ENCODE measurements at regions not wholly inside any gene's neighbourhood (a gene's known extent, or its start where the extent isn't known, plus 50 kb on each side); places are given as distances from the start of the nearest gene placed in this dataset.

DNA sequence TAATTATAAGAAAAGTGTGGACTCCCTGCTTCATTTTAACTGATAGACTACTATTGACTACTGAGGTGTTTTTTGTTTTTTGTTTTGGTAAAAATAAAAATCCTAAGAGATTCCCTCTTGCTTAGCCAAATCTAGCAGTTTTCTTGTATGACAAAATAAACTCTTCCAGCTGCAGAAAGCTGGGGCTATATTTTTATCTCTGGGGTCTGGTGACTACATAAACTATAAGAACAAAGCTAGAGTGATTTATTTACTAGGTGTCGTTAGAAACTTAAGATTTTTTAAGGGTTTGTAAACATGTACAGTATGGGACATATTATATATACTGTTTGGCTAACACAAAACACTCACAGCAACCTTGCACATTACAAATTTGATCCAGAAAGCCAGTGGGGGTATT is 467.4 kb upstream of the MPDZ start:
- DNase-seq (ENCODE audit: low read depth, low spot score), result no peak
- in situ Hi-C loops (cut with HindIII; ENCODE audit: low sequenced_read_pairs), result no loop called here
- TF ChIP-seq, protein P1, sequence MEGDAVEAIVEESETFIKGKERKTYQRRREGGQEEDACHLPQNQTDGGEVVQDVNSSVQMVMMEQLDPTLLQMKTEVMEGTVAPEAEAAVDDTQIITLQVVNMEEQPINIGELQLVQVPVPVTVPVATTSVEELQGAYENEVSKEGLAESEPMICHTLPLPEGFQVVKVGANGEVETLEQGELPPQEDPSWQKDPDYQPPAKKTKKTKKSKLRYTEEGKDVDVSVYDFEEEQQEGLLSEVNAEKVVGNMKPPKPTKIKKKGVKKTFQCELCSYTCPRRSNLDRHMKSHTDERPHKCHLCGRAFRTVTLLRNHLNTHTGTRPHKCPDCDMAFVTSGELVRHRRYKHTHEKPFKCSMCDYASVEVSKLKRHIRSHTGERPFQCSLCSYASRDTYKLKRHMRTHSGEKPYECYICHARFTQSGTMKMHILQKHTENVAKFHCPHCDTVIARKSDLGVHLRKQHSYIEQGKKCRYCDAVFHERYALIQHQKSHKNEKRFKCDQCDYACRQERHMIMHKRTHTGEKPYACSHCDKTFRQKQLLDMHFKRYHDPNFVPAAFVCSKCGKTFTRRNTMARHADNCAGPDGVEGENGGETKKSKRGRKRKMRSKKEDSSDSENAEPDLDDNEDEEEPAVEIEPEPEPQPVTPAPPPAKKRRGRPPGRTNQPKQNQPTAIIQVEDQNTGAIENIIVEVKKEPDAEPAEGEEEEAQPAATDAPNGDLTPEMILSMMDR (IDR thresholded peaks at IDR 0.05; ENCODE audit: low read depth, low read length), result no peak
- no peak overlapping the region for H3K4me3 ChIP-seq (ENCODE audit: low read depth, low read length)

DNA sequence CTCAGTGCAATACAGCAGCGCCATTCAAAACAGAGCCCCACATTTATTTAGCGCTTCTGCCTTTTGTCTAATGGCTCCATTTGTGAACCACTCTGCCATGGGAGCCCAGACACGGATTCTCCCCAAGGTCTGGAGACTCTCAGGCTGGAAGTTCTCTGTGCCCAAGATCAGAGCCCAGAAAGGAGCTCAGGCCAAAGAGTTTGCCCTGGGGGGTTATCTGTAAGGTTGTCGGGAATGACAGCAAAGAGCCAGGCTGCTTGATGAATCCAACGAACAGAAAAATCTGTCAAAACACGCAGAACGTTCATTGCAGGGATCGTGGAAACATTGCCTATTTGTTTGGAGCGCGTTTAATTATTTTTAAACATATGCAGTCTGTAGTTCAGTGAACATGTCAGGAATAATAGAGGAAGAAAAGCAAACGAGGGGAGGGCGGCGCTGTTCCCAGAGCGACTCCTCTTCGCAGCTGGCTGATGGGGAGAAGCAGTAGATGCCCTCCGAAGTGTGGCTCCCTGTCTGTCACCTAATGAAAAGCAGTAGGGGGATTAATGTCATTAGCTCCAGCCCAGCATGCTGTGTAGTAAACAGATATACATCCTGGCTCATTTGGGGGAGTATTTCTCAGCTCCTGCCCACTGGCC is 464.9 kb upstream of the MPDZ start:
- TF ChIP-seq, protein P1 (IDR thresholded peaks at IDR 0.05; ENCODE audit: low read depth, low read length), result no peak
- in situ Hi-C loops (cut with HindIII; ENCODE audit: low sequenced_read_pairs), result no loop called here
- DNase-seq (ENCODE audit: low read depth, low spot score), result no peak
- no peak overlapping the region for H3K4me3 ChIP-seq (ENCODE audit: low read depth, low read length)

DNA sequence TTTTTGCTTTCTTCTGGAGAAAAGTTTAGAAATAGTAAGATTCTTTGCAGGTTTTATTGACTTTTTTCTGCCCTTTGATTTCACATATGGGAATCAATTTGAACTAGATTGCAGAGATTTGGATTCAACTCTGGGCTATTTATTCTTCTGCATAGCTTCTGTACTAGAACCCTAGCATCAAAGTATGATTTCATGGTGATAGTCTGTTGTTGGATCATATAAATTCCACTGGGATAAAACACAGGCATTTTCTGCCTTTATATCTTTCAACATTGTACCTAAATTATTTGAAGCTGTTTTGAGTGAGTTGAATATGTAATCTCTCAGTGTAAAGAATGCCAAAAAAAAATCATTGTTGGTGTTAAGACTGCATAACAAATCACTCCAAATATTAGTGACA is 458.4 kb upstream of the MPDZ start:
- DNase-seq (ENCODE audit: low read depth, low spot score), result no peak
- no peak overlapping the region for H3K4me3 ChIP-seq (ENCODE audit: low read depth, low read length)
- in situ Hi-C loops (cut with HindIII; ENCODE audit: low sequenced_read_pairs), result no loop called here
- TF ChIP-seq, protein P1 (IDR thresholded peaks at IDR 0.05; ENCODE audit: low read depth, low read length), result no peak

DNA sequence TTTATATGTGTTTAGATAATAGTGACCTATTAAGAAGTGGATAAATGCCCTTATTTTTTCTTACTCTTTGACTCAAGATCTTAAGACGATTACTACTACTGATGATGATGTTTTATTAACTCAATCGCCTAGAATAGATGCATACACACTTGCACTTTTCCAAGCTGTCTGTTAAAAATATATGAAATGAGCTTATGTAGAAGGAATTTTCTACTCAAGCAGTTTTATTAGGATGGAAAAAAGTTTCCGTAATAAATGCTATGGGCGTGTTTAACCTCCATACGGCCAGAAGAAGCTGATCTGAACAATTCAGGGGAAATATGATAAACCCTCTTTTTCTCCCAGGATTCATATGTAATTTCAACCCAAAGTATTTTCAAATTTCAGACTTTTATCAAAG is 455.7 kb upstream of the MPDZ start:
- TF ChIP-seq, protein P1 (IDR thresholded peaks at IDR 0.05; ENCODE audit: low read depth, low read length), result no peak

DNA sequence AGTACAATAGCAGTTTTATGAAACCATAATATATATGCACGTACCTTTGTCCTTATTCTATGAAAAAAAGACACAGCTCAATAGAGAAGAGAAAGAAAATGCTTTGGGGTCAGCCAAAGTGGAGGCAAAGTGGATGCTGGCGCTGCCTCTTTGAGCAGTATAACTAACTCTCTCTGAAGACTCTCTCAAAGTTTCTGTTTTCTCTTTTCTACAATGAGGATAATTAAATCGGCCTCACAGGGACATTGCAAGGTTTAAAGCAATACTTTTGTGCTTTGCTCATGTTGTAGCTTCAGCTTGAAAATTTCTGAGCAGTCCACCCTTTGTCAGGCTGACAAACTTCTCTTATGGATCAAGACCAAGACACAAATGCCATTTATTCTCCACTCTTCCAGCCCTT is 455.1 kb upstream of the MPDZ start:
- in situ Hi-C loops (cut with HindIII; ENCODE audit: low sequenced_read_pairs), result no loop called here
- H3K4me3 ChIP-seq (ENCODE audit: low read depth, low read length), result no peak overlapping the region
- TF ChIP-seq, protein P1 (IDR thresholded peaks at IDR 0.05; ENCODE audit: low read depth, low read length), result no peak

More for the DNA sequence above, 455.7 kb upstream of the MPDZ start:
- DNase-seq (ENCODE audit: low read depth, low spot score), result no peak
- in situ Hi-C loops (cut with HindIII; ENCODE audit: low sequenced_read_pairs), result no loop called here
- no peak overlapping the region for H3K4me3 ChIP-seq (ENCODE audit: low read depth, low read length)

DNA sequence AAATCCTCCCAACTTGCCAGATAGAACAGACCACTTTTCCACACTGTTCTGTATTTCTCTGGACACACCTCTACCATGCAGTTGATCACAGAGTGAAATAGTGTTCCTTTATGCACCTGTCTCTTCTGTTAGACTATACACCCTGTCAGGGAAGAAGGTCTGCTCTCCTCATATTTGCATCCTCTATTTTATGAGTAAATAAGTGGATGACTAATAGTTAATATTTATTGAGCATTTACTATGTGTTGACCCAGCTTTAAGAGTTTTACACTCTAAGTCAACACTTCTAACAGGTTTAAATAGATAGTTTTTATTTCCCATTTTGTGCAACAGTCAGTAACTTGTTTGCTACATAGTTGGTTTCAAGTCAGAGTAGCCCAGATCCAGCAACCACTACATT is 452.8 kb upstream of the MPDZ start:
- no peak for DNase-seq (ENCODE audit: low read depth, low spot score)
- H3K4me3 ChIP-seq (ENCODE audit: low read depth, low read length), result no peak overlapping the region
- TF ChIP-seq, protein P1 (IDR thresholded peaks at IDR 0.05; ENCODE audit: low read depth, low read length), result no peak
- in situ Hi-C loops (cut with HindIII; ENCODE audit: low sequenced_read_pairs), result no loop called here

More for the DNA sequence above, 455.1 kb upstream of the MPDZ start:
- DNase-seq (ENCODE audit: low read depth, low spot score), result no peak

All from astrocyte of the spinal cord (primary cell).